Thoracic aorta (tissue), 2 donors: ENCODE measurements at regions not wholly inside any gene's neighbourhood (a gene's known extent, or its start where the extent isn't known, plus 50 kb on each side); places are given as distances from the start of the nearest gene placed in this dataset.

Experiments
- ATAC-seq: fragments of 150-250 bp; one replicate; pipeline ENCODE4 v1.8.0; 2017; ENCODE audit warnings: low read depth; ENCODE audit not compliant: insufficient number of reproducible peaks, low FRiP score
- DNase-seq: peaks from one replicate; pipeline ENCODE4 v3.0.0-alpha.2; 2020; ENCODE audit warnings: low spot score
- H3K27ac ChIP-seq, 2 donors: fragments of 200-600 bp; sonication (generic); 1 replicate in 1 of 2; 2 replicates in 1 of 2; pipeline ENCODE4 v1.5.1; 2016; ENCODE audit warnings: mild to moderate bottlenecking in 2 of 2, moderate library complexity in 2 of 2
- H3K27me3 ChIP-seq: fragments of 200-600 bp; sonication (generic); replicated peaks from 2 replicates; pipeline ENCODE4 v1.6.0; 2016; ENCODE audit warnings: mild to moderate bottlenecking; ENCODE audit not compliant: insufficient read depth
- H3K36me3 ChIP-seq: fragments of 200-600 bp; sonication (generic); one replicate; pipeline ENCODE4 v1.5.1; 2016
- H3K4me1 ChIP-seq, 2 donors: fragments of 200-600 bp; sonication (generic); 1 replicate in 1 of 2; 2 replicates in 1 of 2; pipeline versions ENCODE4 v1.5.1 to v1.6.0; 2016; ENCODE audit warnings: low read depth in 2 of 2, mild to moderate bottlenecking in 1 of 2; ENCODE audit not compliant: control insufficient read depth in 1 of 2
- H3K4me3 ChIP-seq: fragments of 200-600 bp; sonication (generic); 2 replicates; pipeline ENCODE4 v1.5.1; 2016; ENCODE audit warnings: mild to moderate bottlenecking
- H3K9me3 ChIP-seq: fragments of 200-600 bp; sonication (generic); 2 replicates; pipeline ENCODE4 v1.5.1; 2016
- TF ChIP-seq, protein P1 (sequence below): fragments of 200-600 bp; sonication (generic); IDR thresholded peaks from one replicate; pipeline ENCODE4 v1.5.1; 2019; ENCODE audit warnings: antibody characterized with exemption

DNA sequence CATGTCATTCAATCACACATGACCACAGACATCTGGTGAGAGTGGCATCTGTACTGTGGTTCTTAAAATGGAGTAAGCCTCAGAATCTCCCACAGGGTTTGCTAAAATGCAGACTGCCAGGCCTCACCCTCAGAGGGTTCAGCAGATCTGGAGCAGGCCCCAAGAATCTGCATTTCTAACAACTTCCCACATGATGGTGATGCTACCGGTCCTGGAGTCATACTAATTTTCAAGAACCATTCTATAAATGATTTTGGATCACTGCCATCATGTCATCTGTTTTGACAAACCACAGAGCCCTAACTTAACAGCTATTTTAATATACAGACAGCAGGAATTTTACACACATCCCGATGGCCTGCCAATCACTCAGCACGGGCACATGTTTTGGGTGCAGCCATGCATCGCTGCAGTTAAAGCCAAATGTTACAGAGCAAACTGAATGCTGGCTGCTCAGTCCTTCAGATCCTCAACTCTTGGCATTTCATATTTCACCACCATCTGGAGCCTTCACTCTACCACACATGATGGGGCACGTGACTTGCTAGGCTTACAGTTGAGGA, 792.1 kb upstream of the AMELY start:
- TF ChIP-seq, protein P1, sequence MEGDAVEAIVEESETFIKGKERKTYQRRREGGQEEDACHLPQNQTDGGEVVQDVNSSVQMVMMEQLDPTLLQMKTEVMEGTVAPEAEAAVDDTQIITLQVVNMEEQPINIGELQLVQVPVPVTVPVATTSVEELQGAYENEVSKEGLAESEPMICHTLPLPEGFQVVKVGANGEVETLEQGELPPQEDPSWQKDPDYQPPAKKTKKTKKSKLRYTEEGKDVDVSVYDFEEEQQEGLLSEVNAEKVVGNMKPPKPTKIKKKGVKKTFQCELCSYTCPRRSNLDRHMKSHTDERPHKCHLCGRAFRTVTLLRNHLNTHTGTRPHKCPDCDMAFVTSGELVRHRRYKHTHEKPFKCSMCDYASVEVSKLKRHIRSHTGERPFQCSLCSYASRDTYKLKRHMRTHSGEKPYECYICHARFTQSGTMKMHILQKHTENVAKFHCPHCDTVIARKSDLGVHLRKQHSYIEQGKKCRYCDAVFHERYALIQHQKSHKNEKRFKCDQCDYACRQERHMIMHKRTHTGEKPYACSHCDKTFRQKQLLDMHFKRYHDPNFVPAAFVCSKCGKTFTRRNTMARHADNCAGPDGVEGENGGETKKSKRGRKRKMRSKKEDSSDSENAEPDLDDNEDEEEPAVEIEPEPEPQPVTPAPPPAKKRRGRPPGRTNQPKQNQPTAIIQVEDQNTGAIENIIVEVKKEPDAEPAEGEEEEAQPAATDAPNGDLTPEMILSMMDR: no peak
- no peaks in the 10 kb centered on the region for H3K27me3 ChIP-seq
- no peak overlapping the region for H3K27ac ChIP-seq
- no peak overlapping the region for H3K4me3 ChIP-seq
- DNase-seq (no peak), ATAC-seq (no peak)
- H3K36me3 ChIP-seq: no peaks in the 10 kb centered on the region
- no peaks in the 10 kb centered on the region for H3K9me3 ChIP-seq
- H3K4me1 ChIP-seq: peaks cover 0 to 7% of the 10 kb centered on the region in 2 donors

DNA sequence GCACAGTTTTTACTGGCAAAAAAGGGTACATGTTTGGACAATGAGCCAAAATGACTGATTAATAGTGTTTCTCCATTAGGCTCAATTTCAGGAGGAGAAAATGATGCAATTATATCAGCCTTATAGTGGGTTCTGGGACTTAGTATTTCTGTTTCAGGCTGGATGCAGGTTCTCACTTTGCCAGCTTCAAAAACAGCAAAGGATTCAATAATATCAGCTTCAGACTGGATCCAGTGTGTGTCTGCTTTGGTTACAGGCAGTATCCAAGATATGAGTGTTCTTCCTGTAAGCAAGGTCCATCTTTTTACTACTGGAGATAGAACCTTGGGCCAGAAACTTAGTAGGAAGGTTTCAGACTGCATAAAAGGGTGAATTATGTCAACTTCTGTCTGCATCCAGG, 790.9 kb upstream of the AMELY start:
- no peak for DNase-seq
- ATAC-seq: no peak
- TF ChIP-seq, protein P1: no peak
- Histone ChIP-seq H3K27ac (no peak overlapping the region), H3K36me3 (no peaks in the 10 kb centered on the region), H3K27me3 (no peaks in the 10 kb centered on the region), H3K4me1 (peaks cover 0 to 7% of the 10 kb centered on the region in 2 donors), H3K4me3 (no peak overlapping the region), H3K9me3 (no peaks in the 10 kb centered on the region)

DNA sequence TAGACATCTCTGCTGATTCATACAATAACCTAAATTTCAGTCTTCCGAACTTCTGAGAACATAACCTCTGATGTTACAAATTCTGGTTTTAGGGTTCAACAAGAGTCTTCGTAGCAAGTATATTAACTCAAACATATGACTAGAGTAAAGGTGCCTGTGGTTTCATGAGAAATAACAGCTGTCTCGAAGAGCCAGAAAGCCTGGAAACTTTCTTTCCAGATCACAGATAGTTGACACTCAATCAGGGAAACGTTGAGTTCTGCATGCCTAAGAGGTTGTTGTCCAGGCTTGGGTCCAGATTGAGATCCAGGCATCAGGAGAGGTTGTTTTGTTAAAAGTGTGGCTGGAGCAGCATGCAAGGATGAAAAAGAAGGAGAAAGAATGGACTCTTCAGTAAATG, 790.1 kb upstream of the AMELY start:
- Histone ChIP-seq H3K27me3 (no peaks in the 10 kb centered on the region), H3K36me3 (no peaks in the 10 kb centered on the region), H3K4me3 (no peak overlapping the region), H3K4me1 (peaks cover 0 to 7% of the 10 kb centered on the region in 2 donors), H3K27ac (no peak overlapping the region), H3K9me3 (no peaks in the 10 kb centered on the region)
- DNase-seq: no peak
- no peak for ATAC-seq
- TF ChIP-seq, protein P1: no peak

DNA sequence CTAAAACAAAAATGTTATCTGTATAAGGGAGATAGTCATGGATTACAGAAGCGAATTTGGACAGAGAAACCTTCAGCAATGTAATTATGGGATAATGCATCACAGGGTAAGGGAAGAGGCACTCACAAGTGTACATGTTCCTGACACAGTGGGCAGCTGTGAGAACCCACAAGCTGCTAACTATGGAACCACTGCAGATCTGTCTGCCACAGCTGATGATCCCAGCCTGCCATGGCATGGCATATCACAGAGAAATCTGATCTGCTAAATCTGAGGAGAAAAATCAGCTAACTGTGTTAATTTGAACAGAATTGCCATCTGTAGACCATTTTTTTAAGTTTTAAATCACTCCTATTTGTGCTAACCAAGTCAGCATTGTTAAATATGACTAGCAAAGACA, 786.0 kb upstream of the AMELY start:
- no peak for ATAC-seq
- Histone ChIP-seq H3K27me3 (no peaks in the 10 kb centered on the region), H3K9me3 (no peaks in the 10 kb centered on the region), H3K36me3 (no peaks in the 10 kb centered on the region), H3K4me1 (no peaks in the 10 kb centered on the region), H3K27ac (no peak overlapping the region), H3K4me3 (no peak overlapping the region)
- DNase-seq: no peak
- TF ChIP-seq, protein P1: no peak

DNA sequence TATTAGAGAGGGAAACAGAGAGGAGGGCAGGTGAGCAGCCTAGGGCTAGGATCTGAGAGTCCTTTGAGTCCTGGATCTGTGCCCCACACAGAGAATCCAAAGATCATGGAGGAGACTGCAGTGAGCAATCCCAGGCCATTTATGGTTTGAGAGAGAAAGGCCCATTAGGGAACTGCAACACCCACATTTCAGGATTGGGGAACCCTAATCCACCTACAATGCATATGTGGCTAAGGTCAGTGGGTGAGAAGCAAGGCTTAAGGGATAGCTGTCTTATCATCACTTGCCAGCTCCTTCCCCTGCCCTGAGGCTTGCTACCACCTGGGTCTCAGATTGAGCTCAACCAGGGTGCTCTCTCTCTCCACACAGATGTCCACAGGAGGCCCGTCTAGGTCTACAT, 781.1 kb upstream of the AMELY start:
- Histone ChIP-seq H3K27ac (no peak overlapping the region), H3K36me3 (no peaks in the 10 kb centered on the region), H3K4me1 (no peaks in the 10 kb centered on the region), H3K9me3 (no peaks in the 10 kb centered on the region), H3K4me3 (no peak overlapping the region), H3K27me3 (no peaks in the 10 kb centered on the region)
- ATAC-seq: no peak
- no peak for DNase-seq
- TF ChIP-seq, protein P1: no peak
